Neural cell (in vitro differentiated cells): ENCODE measurements at regions not wholly inside any gene's neighbourhood (a gene's known extent, or its start where the extent isn't known, plus 50 kb on each side); places are given as distances from the start of the nearest gene placed in this dataset.
"Not testable (repeated sequence)": the region's sequence is repeated elsewhere in the genome, so short reads cannot be mapped to it uniquely, and the experiment has no call there.

ENCODE experiments used
- H2AFZ ChIP-seq: fragments of 200-600, 300-800 bp; sonication (generic), shearing (Covaris generic); 2 replicates; pipeline ENCODE4 v1.6.0; 2014; ENCODE audit warnings: low read depth, mild to moderate bottlenecking, antibody characterized with exemption, low read length, moderate library complexity
- H3F3A ChIP-seq: fragments of 200-600 bp; shearing (Covaris generic); 2 replicates; pipeline ENCODE4 v1.6.1; 2016; ENCODE audit warnings: mild to moderate bottlenecking, moderate library complexity, mixed read lengths, antibody characterized with exemption, low read length; ENCODE audit not compliant: insufficient read depth, poor library complexity, severe bottlenecking
- H3K27ac ChIP-seq: fragments of 200-600, 300-800 bp; sonication (generic), shearing (Covaris generic); 2 replicates; pipeline ENCODE4 v1.5.1; 2014; ENCODE audit warnings: mild to moderate bottlenecking, low read length, moderate library complexity
- H3K27me3 ChIP-seq: fragments of 300-800, 200-600 bp; sonication (generic), shearing (Covaris generic); 2 replicates; pipeline ENCODE4 v1.6.0; 2014; ENCODE audit warnings: mild to moderate bottlenecking, low read depth, low read length, moderate library complexity; ENCODE audit not compliant: insufficient read depth
- H3K36me3 ChIP-seq: fragments of 300-800, 200-600 bp; sonication (generic), shearing (Covaris generic); 2 replicates; pipeline ENCODE4 v1.5.1; 2014; ENCODE audit warnings: mild to moderate bottlenecking, antibody characterized with exemption, low read length, moderate library complexity; ENCODE audit not compliant: insufficient read depth
- H3K4me2 ChIP-seq: fragments of 300-800, 200-600 bp; sonication (generic), shearing (Covaris generic); 2 replicates; pipeline ENCODE4 v1.6.0; 2014; ENCODE audit warnings: mild to moderate bottlenecking, low read length
- H3K4me3 ChIP-seq: fragments of 300-800, 200-600 bp; sonication (generic), shearing (Covaris generic); 2 replicates; pipeline ENCODE4 v1.5.1; 2014; ENCODE audit warnings: mild to moderate bottlenecking, low read length, moderate library complexity
- H3K79me2 ChIP-seq: fragments of 200-600 bp; shearing (Covaris generic); replicated peaks from 2 replicates; pipeline ENCODE4 v1.6.0; 2014; ENCODE audit warnings: mild to moderate bottlenecking, low read length, moderate library complexity; ENCODE audit not compliant: insufficient read depth
- H3K9ac ChIP-seq: fragments of 300-800, 200-600 bp; sonication (generic), shearing (Covaris generic); 2 replicates; pipeline ENCODE4 v1.6.1; 2016; ENCODE audit warnings: mild to moderate bottlenecking, low read length, mixed read lengths
- H3K9me2 ChIP-seq: fragments of 200-600 bp; shearing (Covaris generic); 2 replicates; pipeline ENCODE4 v1.6.1; 2016; ENCODE audit warnings: mild to moderate bottlenecking, low read length, mixed read lengths; ENCODE audit not compliant: insufficient read depth
- H3K9me3 ChIP-seq: fragments of 200-600, 300-800 bp; sonication (generic), shearing (Covaris generic); 2 replicates; pipeline ENCODE4 v1.6.1; 2016; ENCODE audit warnings: mild to moderate bottlenecking, mixed run types, low read length, moderate library complexity, mixed read lengths
- H4K20me1 ChIP-seq: fragments of 200-600 bp; shearing (Covaris generic); 2 replicates; pipeline ENCODE4 v1.6.1; 2016; ENCODE audit warnings: mild to moderate bottlenecking, mixed run types; ENCODE audit not compliant: insufficient read depth
- EP300 ChIP-seq: fragments of 450-650 bp; conservative IDR thresholded peaks from 2 replicates; pipeline ENCODE4 v1.6.1; 2014; ENCODE audit warnings: antibody characterized with exemption, mild to moderate bottlenecking, moderate library complexity; ENCODE audit not compliant: poor library complexity, severe bottlenecking
- EZH2 ChIP-seq: fragments of 200-600, 300-800 bp; shearing (Covaris generic), sonication (generic); IDR thresholded peaks from 2 replicates; pipeline ENCODE4 v1.6.1; 2014; ENCODE audit warnings: antibody characterized with exemption, low read length, borderline replicate concordance, mild to moderate bottlenecking; ENCODE audit not compliant: insufficient read depth, poor library complexity, severe bottlenecking
- MXI1 ChIP-seq: fragments of 450-650 bp; conservative IDR thresholded peaks from 2 replicates; pipeline ENCODE4 v1.6.1; 2014; ENCODE audit warnings: antibody characterized with exemption, mild to moderate bottlenecking; ENCODE audit not compliant: poor library complexity, severe bottlenecking
- POLR2AphosphoS5 ChIP-seq: IDR thresholded peaks from 2 replicates; pipeline ENCODE4 v1.6.1; 2012
- RAD21 ChIP-seq: fragments of 450-650 bp; conservative IDR thresholded peaks from 2 replicates; pipeline ENCODE4 v1.6.1; 2014; ENCODE audit warnings: antibody characterized with exemption, mild to moderate bottlenecking, moderate library complexity
- SMC3 ChIP-seq: fragments of 450-650 bp; conservative IDR thresholded peaks from 2 replicates; pipeline ENCODE4 v1.6.1; 2014; ENCODE audit warnings: antibody characterized with exemption, mild to moderate bottlenecking, moderate library complexity; ENCODE audit not compliant: poor library complexity
- TAF1 ChIP-seq: IDR thresholded peaks from 2 replicates; pipeline ENCODE4 v1.6.1; 2012; ENCODE audit warnings: low read depth
- TF ChIP-seq, protein P1 (sequence below): fragments of 450-650 bp; IDR thresholded peaks from 2 replicates; pipeline ENCODE4 v1.5.1; 2014; ENCODE audit warnings: antibody characterized with exemption, mild to moderate bottlenecking, moderate library complexity; ENCODE audit not compliant: poor library complexity, severe bottlenecking
- TF ChIP-seq, protein P2 (sequence below): IDR thresholded peaks from 2 replicates; pipeline ENCODE4 v1.6.1; 2012; ENCODE audit warnings: borderline replicate concordance

DNA sequence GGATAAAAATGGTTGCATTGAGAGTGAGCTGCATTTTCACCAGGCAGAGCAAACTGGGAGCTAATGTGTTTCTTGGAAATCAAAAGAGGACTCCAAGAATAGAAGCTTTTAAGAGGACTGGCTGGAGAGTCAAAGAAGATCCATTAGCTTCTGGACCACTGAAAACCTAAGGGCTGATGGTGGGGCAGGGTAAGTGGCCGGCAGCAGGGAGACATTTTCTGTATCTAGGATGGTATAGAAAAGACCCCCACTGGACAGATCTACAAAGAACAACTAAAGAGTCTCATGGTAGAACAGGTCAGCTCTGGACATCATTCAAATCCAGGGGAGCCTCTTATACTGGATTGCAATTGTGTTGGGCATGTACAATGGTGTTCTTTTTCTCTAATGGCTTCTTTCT is 262.3 kb downstream of the PTGER3 start:
- TF ChIP-seq EZH2 = no peak
- TF ChIP-seq, protein P1, sequence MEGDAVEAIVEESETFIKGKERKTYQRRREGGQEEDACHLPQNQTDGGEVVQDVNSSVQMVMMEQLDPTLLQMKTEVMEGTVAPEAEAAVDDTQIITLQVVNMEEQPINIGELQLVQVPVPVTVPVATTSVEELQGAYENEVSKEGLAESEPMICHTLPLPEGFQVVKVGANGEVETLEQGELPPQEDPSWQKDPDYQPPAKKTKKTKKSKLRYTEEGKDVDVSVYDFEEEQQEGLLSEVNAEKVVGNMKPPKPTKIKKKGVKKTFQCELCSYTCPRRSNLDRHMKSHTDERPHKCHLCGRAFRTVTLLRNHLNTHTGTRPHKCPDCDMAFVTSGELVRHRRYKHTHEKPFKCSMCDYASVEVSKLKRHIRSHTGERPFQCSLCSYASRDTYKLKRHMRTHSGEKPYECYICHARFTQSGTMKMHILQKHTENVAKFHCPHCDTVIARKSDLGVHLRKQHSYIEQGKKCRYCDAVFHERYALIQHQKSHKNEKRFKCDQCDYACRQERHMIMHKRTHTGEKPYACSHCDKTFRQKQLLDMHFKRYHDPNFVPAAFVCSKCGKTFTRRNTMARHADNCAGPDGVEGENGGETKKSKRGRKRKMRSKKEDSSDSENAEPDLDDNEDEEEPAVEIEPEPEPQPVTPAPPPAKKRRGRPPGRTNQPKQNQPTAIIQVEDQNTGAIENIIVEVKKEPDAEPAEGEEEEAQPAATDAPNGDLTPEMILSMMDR = no peak
- no peak for TF ChIP-seq POLR2AphosphoS5
- TF ChIP-seq SMC3 = no peak
- no peak for TF ChIP-seq EP300
- TF ChIP-seq TAF1 = no peak
- H3K4me2 ChIP-seq = no peak overlapping the region
- H3F3A ChIP-seq = no peaks in the 10 kb centered on the region
- H3K4me3 ChIP-seq = no peak overlapping the region
- no peaks in the 10 kb centered on the region for H3K79me2 ChIP-seq
- H3K27me3 ChIP-seq = no peaks in the 10 kb centered on the region
- no peaks in the 10 kb centered on the region for H3K9me2 ChIP-seq
- H3K9ac ChIP-seq = no peak overlapping the region
- H3K9me3 ChIP-seq = no peaks in the 10 kb centered on the region
- H3K27ac ChIP-seq = peak overlapping the region; percentile 20
- H3K36me3 ChIP-seq = no peaks in the 10 kb centered on the region
- no peaks in the 10 kb centered on the region for H4K20me1 ChIP-seq
- no peak overlapping the region for H2AFZ ChIP-seq

DNA sequence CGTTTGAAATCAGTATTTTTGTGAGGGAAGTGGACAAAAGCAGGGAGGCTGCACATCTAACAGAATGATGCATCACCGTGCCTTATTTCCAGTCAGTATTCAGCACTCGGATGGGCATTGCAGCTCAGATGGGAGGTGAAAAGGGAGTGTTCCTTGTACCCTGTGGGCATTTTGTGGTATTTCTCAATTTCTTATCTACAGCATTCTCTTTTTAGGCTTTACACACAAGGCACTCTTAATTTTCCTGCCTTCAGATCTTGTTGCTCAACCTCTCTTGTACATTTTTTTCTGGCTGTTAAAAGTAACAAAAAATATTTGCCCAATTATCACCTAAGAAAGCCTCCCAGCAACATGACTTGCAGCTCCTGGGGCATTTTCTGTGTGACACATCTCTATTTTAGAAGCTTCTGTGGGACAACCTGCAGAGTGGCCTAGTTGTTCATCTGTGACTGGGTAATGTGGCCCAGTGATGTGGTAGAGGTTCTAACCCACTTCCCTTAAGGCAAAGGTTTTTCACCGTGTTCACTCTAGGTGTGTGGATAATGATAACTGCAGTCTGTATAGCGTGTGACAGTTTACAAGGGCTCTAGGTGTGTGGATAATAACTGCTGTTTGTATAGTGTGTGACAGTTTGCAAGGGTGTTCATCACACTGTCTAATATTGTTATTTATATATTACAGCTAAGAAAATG is 257.2 kb downstream of the PTGER3 start:
- Histone ChIP-seq H3F3A (no peaks in the 10 kb centered on the region), H3K4me2 (no peak overlapping the region), H2AFZ (no peak overlapping the region), H3K27ac (no peak overlapping the region), H3K36me3 (no peaks in the 10 kb centered on the region), H3K9ac (no peak overlapping the region), H3K9me3 (no peaks in the 10 kb centered on the region), H3K4me3 (no peak overlapping the region), H4K20me1 (no peaks in the 10 kb centered on the region), H3K9me2 (no peaks in the 10 kb centered on the region), H3K79me2 (no peaks in the 10 kb centered on the region), H3K27me3 (no peaks in the 10 kb centered on the region)
- TF ChIP-seq, protein P1 = no peak
- TF ChIP-seq MXI1 (no peak), SMC3 (no peak), EZH2 (no peak), POLR2AphosphoS5 (no peak), TAF1 (no peak), EP300 (no peak), RAD21 (no peak)
- TF ChIP-seq, protein P2, sequence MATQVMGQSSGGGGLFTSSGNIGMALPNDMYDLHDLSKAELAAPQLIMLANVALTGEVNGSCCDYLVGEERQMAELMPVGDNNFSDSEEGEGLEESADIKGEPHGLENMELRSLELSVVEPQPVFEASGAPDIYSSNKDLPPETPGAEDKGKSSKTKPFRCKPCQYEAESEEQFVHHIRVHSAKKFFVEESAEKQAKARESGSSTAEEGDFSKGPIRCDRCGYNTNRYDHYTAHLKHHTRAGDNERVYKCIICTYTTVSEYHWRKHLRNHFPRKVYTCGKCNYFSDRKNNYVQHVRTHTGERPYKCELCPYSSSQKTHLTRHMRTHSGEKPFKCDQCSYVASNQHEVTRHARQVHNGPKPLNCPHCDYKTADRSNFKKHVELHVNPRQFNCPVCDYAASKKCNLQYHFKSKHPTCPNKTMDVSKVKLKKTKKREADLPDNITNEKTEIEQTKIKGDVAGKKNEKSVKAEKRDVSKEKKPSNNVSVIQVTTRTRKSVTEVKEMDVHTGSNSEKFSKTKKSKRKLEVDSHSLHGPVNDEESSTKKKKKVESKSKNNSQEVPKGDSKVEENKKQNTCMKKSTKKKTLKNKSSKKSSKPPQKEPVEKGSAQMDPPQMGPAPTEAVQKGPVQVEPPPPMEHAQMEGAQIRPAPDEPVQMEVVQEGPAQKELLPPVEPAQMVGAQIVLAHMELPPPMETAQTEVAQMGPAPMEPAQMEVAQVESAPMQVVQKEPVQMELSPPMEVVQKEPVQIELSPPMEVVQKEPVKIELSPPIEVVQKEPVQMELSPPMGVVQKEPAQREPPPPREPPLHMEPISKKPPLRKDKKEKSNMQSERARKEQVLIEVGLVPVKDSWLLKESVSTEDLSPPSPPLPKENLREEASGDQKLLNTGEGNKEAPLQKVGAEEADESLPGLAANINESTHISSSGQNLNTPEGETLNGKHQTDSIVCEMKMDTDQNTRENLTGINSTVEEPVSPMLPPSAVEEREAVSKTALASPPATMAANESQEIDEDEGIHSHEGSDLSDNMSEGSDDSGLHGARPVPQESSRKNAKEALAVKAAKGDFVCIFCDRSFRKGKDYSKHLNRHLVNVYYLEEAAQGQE = no peak

DNA sequence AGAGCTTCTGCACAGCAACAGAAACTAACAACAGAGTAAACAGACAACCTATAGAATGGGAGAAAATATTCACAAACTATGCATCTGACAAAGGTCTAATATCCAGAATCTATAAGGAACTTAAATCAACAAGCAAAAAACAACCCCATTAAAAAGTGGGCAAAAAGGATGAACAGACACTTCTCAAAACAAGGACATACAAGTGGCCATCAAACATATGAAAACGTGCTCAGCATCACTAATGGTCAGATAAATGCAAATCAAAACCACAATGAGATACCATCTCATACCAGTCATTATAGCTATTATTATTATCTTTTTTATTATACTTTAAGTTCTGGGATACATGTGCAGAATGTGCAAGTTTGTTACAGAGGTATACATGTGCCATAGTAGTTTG is 252.6 kb downstream of the PTGER3 start:
- H3K36me3 ChIP-seq, H3K9me3 ChIP-seq, H3K9ac ChIP-seq, H3K9me2 ChIP-seq, H3K79me2 ChIP-seq, H3K4me3 ChIP-seq, H3K4me2 ChIP-seq, H2AFZ ChIP-seq, H4K20me1 ChIP-seq, H3F3A ChIP-seq, H3K27me3 ChIP-seq, H3K27ac ChIP-seq: not testable (repeated sequence)

DNA sequence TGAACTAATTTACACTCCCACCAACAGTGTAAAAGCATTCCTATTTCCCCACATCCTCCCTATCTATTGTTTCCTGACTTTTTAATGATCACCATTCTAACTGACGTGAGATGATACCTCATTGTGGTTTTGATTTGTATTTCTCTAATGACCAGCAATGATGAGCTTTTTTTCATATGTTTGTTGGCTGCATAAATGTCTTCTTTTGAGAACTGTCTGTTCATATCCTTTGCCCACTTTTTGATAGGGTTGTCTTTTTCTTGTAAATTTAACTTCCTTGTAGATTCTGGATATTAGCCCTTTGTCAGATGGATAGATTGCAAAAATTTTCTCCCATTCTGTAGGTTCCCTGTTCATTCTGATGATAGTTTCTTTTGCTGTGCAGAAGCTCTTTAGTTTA is 251.3 kb downstream of the PTGER3 start:
- H3K9me2 ChIP-seq, H3K4me2 ChIP-seq, H3K27ac ChIP-seq, H3K9ac ChIP-seq, H3K27me3 ChIP-seq, H3K36me3 ChIP-seq, H3K9me3 ChIP-seq, H3K79me2 ChIP-seq, H3K4me3 ChIP-seq, H3F3A ChIP-seq, H2AFZ ChIP-seq, H4K20me1 ChIP-seq: not testable (repeated sequence)
